HS-5 (cell line): ENCODE measurements at regions not wholly inside any gene's neighbourhood (a gene's known extent, or its start where the extent isn't known, plus 50 kb on each side); places are given as distances from the start of the nearest gene placed in this dataset.

Experiments
- DNase-seq: peaks from one replicate; pipeline ENCODE4 v3.0.0-alpha.2; 2012; ENCODE audit warnings: low read depth

GRCh38 chr12:111222027-111222414 is 146.9 kb downstream of the PHETA1 start:
- DNase-seq: no peak

DNA sequence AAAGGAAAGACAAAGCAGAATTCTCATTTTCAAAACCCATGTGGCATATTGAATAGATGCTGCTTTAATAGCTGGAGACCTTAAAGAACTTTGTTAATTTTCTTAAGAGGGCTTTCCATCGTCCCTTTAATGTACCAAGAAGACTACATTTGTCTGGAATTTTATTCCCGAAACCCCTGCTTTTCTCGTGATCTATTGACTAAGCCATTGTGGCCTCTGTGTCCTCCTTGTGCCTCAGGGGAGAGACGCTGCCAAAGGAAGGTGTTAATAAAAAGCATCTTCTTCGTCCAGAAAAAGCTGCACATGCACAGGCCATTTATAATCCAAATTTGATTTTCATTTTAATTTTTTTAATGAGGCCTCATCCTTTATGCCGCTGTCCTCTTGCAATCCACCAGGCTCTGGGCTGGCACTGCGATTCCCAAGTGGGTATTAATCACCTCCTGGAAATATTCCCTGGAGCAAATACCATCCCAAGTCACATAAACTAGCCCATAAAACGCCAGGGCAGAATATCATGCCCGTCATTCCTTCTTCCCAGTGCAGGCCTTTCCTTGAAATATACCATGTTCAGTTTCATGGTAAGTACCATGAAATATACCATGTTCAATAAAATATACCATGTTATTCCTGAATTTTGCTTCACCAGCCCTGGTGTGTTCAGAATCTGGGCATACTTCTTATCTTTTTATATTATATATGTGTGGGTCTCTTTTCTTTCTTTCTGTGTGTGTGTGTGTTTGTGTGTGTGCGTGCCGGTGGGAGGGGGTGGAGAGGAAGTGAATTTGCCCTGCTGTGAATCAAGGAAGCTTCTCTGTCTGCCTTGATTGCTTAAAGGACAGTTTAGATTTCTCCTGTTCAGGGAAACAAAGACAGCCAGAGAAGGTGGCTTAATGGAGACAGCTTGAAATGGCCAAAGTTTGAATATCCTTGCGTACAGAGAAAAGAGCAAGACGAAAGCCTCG is 147.6 kb downstream of the PHETA1 start:
- no peak for DNase-seq

DNA sequence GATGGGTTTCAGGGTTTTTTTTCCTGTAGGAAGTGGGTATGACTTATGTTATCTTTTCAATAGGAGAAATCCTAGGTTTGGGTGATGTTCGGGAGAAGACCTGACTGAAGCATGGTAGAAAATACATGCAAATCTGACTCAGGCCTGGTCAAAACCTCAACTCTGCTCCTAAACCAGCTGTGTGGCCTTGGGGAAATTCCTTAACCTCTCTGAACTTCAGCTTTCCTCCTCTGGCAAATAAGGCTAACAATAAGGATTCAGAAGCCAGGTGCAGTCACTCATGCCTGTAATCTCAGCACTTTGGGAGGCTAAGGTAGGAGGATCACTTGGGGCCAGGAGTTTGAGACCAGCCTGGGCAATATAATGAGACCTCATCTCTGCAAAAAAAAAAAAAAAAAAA is 148.5 kb downstream of the PHETA1 start:
- no peak for DNase-seq

DNA sequence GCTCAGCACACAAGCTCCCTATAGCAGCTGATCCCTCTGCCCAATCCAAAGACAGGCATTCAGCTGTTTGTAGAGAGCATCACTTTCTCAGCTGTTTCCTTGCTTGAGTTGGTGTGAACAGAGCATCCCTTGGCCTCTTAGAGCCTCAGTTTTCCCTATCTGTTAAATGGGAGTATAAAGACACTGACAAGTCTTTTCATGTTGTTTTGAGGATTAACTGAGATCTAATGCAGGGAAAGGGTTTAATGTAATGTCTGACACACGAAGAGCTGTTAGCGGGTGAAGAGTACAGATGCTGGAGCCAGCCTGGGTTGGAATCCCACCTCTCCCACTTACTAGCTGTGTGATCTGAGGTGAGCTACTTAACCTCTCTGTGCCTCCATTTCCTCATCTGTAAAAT is 149.5 kb downstream of the PHETA1 start:
- DNase-seq: no peak

GRCh38 chr12:111218499-111218898 is 150.4 kb downstream of the PHETA1 start:
- DNase-seq: no peak

- DNase-seq: no peak
These were observed 152.3 kb downstream of the PHETA1 start for GRCh38 chr12:111216387-111217159.

DNA sequence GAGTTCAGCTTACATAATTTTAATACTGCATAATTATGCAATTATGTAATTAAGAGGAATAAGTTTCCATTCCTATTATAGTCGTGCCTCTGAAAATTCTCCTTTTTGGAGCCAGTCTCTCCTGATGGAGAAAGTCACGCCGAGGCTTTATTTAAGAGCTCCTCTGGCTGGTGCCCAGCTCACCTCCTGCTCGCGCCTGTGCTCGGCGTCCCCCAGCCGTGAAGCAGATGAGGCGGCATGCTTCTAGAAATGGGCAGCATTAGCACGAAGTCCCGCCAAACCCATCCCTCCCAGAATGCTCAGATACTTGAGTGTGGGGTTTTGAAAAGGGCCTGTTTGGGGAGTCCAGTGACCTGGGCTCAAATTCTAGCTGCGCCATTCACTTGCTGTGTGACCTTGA is 153.0 kb downstream of the PHETA1 start:
- DNase-seq: no peak

DNA sequence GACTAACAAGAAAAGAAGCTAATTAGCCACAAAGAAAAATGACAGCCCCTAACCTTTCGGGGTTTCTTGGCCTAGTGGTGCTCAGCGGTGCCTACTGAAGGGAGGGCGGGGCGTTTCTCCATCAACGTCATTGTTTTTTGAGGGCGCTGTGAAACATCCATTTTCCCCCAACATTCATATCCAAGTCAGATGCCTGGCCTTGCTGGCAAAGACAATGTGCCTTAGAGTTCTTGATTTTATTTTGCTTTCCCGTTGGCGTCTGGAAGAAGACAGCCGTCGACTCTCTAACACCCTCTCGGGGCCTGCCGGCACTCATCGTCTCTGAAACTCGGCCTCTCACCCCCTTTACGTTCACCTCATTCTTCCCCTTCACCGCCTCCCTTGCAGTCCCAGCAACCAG is 154.5 kb downstream of the PHETA1 start:
- no peak for DNase-seq

- DNase-seq: no peak
These were observed 155.3 kb downstream of the PHETA1 start for GRCh38 chr12:111213561-111213960.

DNA sequence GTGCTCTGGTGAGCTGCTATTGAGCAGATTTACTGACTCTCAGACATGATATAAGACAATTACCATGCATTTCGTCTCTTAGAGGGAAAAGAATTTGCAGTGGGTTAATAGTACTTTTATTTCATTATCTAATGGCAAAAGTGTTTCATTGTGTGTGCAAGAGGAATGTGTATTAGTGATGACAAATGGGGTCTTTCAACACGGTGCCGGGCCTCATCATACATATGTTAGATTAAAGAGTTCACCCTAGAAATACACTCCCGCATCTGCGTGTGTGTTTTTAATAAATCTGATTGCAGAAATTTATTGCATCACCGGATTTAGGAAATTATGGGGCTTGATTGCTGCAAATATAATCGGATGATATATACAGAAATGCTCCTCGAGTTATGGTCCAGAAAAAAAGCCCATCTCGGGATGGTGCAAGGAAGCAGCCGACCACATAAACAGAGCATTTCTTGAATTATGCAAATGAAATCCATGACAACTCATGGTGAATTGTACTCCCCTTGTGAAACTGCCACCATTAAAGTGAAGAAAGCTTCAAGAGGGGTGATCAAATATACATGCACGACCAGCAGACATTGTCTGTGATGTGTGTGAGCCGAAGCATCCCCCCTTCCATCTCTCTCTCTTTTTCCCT is 156.0 kb downstream of the PHETA1 start:
- DNase-seq: no peak

DNA sequence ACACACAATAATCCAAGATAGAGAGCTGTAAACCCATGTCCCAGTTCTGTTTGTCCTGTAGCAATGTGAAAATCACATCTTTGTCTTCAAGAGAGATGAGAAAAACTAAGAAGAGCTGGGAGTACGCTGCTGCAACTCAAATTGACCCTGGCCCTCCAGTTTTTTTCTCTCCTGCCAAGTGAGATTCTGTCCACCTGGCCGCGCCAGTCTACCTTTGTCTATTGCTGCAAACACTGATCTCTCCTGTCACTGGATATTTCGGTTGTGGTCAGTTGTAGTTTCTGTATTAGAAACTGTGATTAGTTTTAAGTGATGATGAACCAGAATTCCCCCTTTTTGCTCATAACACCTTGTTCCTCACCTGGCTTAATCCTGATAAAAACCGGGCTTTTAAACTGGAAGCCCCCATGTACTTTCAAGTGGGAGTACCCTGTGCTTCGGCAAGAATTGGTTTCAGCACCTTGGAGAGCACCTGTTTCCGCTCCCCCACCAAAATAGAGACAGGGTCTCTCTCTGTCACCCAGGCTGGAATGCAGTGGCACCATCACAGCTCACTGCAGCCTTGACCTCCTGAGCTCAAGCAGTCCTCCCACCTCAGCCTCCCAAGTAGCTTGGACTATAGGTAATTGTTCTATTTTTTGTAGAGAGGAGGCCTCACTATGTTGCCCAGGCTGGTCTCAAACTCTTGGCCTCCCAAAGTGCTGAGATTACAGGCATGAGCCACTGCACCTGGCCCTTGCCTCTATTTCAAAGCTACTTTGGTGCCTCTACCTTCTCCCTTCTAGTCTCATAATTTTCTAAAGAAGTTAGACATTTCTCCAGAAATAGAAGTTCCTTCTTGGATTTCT is 156.8 kb downstream of the PHETA1 start:
- DNase-seq: no peak

DNA sequence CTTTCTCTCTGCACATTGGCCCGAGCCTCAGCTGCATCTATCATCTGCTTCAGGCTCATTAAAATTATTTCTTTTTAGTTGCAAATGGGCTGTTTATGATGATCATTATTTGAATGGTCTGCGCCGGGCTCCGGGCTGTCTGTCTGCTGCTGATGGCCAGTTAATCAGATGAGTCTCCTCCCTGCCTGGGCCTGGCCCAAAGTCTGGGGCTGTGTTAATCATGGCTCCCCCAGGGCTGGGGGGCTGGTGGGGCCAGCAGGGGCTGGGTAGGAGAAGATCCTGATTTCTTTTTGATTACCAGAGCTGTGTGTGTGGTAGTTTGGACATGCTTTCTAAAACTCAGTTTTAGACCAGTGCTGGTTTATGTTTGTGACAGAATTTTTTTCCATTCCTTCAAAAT is 159.1 kb downstream of the PHETA1 start:
- no peak for DNase-seq

GRCh38 chr12:111207761-111208160 is 161.1 kb downstream of the PHETA1 start:
- DNase-seq: no peak

DNA sequence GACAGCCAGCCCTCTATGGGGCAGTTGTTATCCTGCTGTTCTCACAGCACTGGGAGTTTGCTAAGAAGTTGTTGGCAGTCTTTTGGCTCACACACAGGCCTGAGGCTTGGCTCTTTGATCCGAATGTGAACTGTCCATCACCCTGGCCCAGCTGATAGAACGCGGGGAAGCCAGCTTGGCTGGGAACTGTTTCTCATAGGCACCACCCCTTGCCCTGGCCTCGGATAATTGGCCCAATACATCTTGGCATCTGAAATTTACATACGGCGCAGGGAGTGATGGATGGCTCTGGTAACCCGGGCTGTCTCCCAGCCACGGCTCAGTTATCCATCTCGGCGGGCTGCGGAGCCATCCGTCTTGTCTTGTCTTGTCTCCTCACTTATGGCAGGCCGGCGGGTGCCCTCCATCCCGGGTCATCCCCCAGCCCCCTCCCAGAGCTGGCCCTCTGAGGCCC is 164.1 kb downstream of the PHETA1 start:
- DNase-seq: no peak

DNA sequence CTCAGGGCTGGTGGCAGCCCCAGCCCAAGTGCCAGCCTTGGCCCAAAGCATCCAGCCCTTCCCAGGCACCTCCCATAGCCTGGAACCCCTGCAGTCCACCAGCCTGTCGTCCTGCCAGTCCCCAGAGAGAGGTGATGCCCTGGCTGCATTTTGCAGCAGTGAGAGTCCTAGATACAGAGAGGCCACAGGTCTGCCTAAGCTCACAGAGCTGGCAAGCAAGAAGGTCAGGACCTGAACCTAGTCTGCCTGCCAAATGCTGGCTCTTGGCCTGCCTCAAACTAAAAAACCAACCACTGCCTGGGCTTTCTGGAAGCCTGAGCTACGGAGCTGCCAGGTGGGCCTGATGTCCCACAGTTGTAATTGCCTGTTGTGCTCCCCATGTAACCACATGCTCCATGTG is 164.9 kb downstream of the PHETA1 start:
- DNase-seq: no peak

- DNase-seq: no peak
These were observed 165.4 kb downstream of the PHETA1 start for GRCh38 chr12:111203446-111203845.

DNA sequence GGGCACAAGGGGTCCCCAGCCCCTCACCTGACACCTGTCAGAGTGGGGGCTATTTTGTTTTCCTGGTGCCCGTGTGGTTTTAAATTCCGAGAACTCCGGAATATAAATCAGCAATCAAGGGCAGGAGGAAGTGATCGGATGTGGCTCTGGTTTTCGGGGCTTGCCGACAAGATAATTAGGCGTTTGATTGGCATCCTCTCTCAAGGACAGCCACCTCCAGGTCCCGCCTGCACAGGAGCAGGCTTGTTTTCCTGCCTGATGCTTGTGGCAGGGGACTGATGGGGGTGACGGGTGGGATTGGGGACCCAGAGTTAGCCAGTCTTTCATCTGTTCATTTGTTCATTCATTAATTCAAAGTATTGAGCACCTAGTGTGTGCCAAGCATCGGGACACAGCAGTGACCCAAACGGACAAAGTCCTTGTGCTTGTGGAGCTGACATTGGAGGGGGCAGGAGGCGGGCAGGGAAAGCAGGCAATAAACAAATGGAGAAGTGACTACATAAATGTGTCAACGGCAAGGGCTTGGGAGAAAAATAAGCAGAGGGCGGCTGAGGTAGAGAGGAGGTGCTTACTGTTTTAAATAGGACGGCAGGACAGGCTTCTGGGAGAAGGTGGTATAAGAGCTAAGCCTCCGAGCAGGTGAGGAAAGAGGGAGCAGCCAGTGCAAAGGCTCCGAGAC is 166.5 kb downstream of the PHETA1 start:
- no peak for DNase-seq

DNA sequence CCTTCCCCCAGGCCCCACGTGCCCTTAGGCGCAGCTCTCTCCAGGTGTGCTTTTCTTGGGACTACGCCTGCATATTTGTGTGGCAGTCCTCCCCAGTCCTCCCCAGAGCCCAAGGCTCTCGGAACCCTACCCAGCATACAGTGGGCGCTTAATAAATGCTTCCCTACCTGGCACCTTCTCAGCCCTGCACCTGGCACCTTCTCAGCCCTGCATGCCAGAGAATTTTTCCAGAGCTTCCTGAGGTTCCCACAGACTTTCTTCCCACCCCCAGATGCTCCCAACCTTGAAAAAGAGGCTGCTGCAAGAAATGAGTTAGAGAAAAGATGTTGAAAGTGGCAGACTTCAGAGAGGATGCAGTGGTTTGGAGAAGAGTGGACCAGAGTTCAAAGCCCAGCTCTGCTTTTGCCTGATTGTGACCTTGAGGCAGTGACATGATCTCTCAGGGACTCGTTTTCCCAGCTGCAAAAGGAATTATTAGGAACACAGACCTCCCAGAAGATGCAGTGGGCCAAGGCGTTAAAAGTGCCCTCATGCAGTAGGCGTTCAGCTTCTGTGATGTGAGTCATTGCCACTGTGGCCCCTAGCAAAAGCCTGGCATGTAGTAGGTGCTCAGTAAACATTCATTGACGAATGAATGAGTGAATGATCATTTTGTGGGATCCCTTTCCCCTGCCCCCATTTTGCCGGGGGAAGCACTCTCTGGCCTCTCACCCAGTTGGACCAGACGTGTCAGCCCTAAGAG is 167.2 kb downstream of the PHETA1 start:
- no peak for DNase-seq

- no peak for DNase-seq
These were observed 167.9 kb downstream of the PHETA1 start for GRCh38 chr12:111201036-111201435.

DNA sequence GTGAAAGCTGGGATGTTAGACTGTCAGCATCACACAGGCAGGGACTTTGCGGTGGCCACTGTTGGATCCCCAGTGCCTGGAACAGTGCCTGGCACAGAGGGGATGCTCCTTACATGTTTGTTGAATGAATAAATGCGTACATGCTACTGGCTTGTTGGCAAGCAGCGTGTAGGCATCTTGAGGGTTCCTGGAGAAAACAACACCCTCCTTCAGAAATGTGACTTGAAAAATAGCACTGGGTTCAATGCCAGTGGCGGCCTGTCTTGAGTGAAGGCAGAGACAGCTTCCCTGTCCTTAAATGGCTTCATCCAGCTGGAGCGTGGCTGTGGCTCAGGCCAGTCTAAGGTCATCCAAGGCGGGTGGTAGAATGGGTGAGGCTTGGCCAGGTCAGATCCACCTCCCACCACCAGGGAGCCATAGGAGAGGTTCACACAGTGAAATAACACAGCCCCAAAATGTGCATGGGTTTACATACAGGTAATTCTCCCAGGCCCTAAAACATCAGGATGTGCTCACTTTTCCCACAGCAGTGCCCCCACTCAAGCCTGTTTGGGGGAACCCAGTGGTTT is 171.4 kb downstream of the PHETA1 start:
- no peak for DNase-seq
